ENCODE measurements at regions not wholly inside any gene's neighbourhood (a gene's known extent, or its start where the extent isn't known, plus 50 kb on each side); places are given as distances from the start of the nearest gene placed in this dataset.

GRCh38 chr5:111016801-111017200, 54.7 kb upstream of the TSLP start:
- Mint-ChIP-seq H3K9me3 (no peaks in the 10 kb centered on the region), H3K27me3 (peaks cover 35% of the 10 kb centered on the region), H3K4me1 (ENCODE audit: low read depth) (no peaks in the 10 kb centered on the region), H3K27ac (no peak overlapping the region), H3K36me3 (ENCODE audit: low read depth) (no peaks in the 10 kb centered on the region), H3K4me3 (no peak overlapping the region)
- TF ChIP-seq, protein P1, sequence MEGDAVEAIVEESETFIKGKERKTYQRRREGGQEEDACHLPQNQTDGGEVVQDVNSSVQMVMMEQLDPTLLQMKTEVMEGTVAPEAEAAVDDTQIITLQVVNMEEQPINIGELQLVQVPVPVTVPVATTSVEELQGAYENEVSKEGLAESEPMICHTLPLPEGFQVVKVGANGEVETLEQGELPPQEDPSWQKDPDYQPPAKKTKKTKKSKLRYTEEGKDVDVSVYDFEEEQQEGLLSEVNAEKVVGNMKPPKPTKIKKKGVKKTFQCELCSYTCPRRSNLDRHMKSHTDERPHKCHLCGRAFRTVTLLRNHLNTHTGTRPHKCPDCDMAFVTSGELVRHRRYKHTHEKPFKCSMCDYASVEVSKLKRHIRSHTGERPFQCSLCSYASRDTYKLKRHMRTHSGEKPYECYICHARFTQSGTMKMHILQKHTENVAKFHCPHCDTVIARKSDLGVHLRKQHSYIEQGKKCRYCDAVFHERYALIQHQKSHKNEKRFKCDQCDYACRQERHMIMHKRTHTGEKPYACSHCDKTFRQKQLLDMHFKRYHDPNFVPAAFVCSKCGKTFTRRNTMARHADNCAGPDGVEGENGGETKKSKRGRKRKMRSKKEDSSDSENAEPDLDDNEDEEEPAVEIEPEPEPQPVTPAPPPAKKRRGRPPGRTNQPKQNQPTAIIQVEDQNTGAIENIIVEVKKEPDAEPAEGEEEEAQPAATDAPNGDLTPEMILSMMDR (IDR thresholded peaks at IDR 0.05): no peak
- CTCF ChIA-PET: no interaction called here
- no peak for ATAC-seq (ENCODE audit: poor library complexity)
- peaks cover 0 to 19% of the 10 kb centered on the region in 2 experiments for H3K27me3 ChIP-seq (ENCODE audit: control insufficient read depth in 1 of 2, insufficient read depth in 2 of 2, low read length in 2 of 2)
- no peak overlapping the region for H3K27ac ChIP-seq (ENCODE audit: low read depth in 1 of 2, low read length in 2 of 2)
- H3K4me1 ChIP-seq (ENCODE audit: insufficient read depth, low read length): no peaks in the 10 kb centered on the region
- DNase-seq: no peak
- no peaks in the 10 kb centered on the region for H3K9me3 ChIP-seq (ENCODE audit: control insufficient read depth in 1 of 2, insufficient read depth in 1 of 2, low read length in 2 of 2)
- no peak overlapping the region for H3K4me3 ChIP-seq (ENCODE audit: low read length)
- H3K36me3 ChIP-seq (ENCODE audit: insufficient read depth, low read length): no peaks in the 10 kb centered on the region
- POLR2A ChIA-PET: no interaction called here
- intact Hi-C loops (cut with DNase I, micrococcal nuclease): no loop called here

GRCh38 chr5:111017731-111018130, 53.8 kb upstream of the TSLP start:
- DNase-seq (no peak), ATAC-seq (ENCODE audit: poor library complexity) (no peak)
- no peak overlapping the region for H3K4me3 Mint-ChIP-seq
- POLR2A ChIA-PET: no interaction called here
- H3K27me3 ChIP-seq (ENCODE audit: control insufficient read depth in 1 of 2, insufficient read depth in 2 of 2, low read length in 2 of 2): peaks cover 0 to 17% of the 10 kb centered on the region in 2 experiments
- no peak overlapping the region for H3K27ac ChIP-seq (ENCODE audit: low read depth in 1 of 2, low read length in 2 of 2)
- no peaks in the 10 kb centered on the region for H3K9me3 Mint-ChIP-seq
- intact Hi-C loops (cut with DNase I, micrococcal nuclease): no loop called here
- no peaks in the 10 kb centered on the region for H3K4me1 Mint-ChIP-seq (ENCODE audit: low read depth)
- H3K36me3 Mint-ChIP-seq (ENCODE audit: low read depth): no peaks in the 10 kb centered on the region
- TF ChIP-seq, protein P1 (IDR thresholded peaks at IDR 0.05): no peak
- no peaks in the 10 kb centered on the region for H3K4me1 ChIP-seq (ENCODE audit: insufficient read depth, low read length)
- H3K27me3 Mint-ChIP-seq: peaks cover 35% of the 10 kb centered on the region
- no peaks in the 10 kb centered on the region for H3K9me3 ChIP-seq (ENCODE audit: control insufficient read depth in 1 of 2, insufficient read depth in 1 of 2, low read length in 2 of 2)
- CTCF ChIA-PET: no interaction called here
- no peaks in the 10 kb centered on the region for H3K36me3 ChIP-seq (ENCODE audit: insufficient read depth, low read length)
- H3K27ac Mint-ChIP-seq: no peak overlapping the region
- no peak overlapping the region for H3K4me3 ChIP-seq (ENCODE audit: low read length)

Measured in CD4-positive, alpha-beta T cell (primary cell).